Subcutaneous abdominal adipose tissue (tissue), 5 donors: ENCODE measurements at regions not wholly inside any gene's neighbourhood (a gene's known extent, or its start where the extent isn't known, plus 50 kb on each side); places are given as distances from the start of the nearest gene placed in this dataset.

ENCODE experiments used
- H3K27ac ChIP-seq: one replicate; pipeline ENCODE4 v1.7.0; 2013; ENCODE audit warnings: low read depth, mild to moderate bottlenecking, inconsistent platforms, low read length, moderate library complexity
- H3K27me3 ChIP-seq, 5 donors: one replicate each; pipeline ENCODE4 v1.7.0; 2013; ENCODE audit warnings: low read length in 5 of 5, inconsistent platforms in 1 of 5; ENCODE audit not compliant: control insufficient read depth in 5 of 5, insufficient read depth in 4 of 5
- H3K36me3 ChIP-seq, 5 donors: one replicate each; pipeline ENCODE4 v1.7.0; 2013; ENCODE audit warnings: low read length in 5 of 5; ENCODE audit not compliant: control insufficient read depth in 5 of 5, insufficient read depth in 5 of 5
- H3K4me1 ChIP-seq, 5 donors: one replicate each; pipeline ENCODE4 v1.7.0; 2013; ENCODE audit warnings: low read length in 5 of 5, mild to moderate bottlenecking in 3 of 5, moderate library complexity in 1 of 5; ENCODE audit not compliant: control insufficient read depth in 5 of 5, insufficient read depth in 5 of 5
- H3K4me3 ChIP-seq, 5 donors: one replicate each; pipeline ENCODE4 v1.7.0; 2013; ENCODE audit warnings: low read length in 5 of 5, low read depth in 1 of 5
- H3K9ac ChIP-seq, 5 donors: one replicate each; pipeline ENCODE4 v1.7.0; 2013; ENCODE audit warnings: low read length in 5 of 5, mild to moderate bottlenecking in 4 of 5, moderate library complexity in 3 of 5
- H3K9me3 ChIP-seq, 5 donors: one replicate each; pipeline ENCODE4 v1.7.0; 2013; ENCODE audit warnings: low read length in 5 of 5; ENCODE audit not compliant: control insufficient read depth in 5 of 5
- donor health status: healthy.
- donor health status: healthy.
- donor health status: healthy.
- donor health status: healthy.
- donor health status: healthy.

- Histone ChIP-seq H3K36me3 (no peaks in the 10 kb centered on the region), H3K9ac (no peak overlapping the region), H3K4me3 (no peak overlapping the region), H3K9me3 (no peaks in the 10 kb centered on the region), H3K4me1 (peaks cover 0 to 50% (median 4%) of the 10 kb centered on the region in 5 donors), H3K27me3 (no peaks in the 10 kb centered on the region), H3K27ac (no peak overlapping the region)
Measured at GRCh38 chr13:24073657-24074056, 86.9 kb upstream of the SPATA13 start.

DNA sequence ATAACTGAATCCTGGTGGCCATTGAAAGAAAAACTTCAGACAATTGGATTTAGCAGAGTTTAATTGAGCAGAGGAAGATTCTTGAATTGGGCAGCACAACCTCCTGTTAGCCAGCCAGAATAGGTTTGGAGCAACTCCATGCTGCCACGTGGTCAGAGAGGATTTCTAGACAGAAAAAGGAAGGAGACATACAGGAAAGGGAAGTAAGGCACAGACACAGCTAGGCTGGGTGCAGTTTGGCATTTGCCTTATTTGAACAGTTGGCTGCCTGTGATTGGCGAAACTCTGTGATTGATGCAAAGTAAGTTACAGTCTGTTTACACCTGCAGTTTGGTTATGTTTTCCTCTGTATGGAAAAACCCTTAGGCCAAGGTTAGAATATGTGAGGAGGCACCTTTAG is 85.8 kb upstream of the SPATA13 start:
- Histone ChIP-seq H3K9ac (no peak overlapping the region), H3K9me3 (no peaks in the 10 kb centered on the region), H3K36me3 (no peaks in the 10 kb centered on the region), H3K27ac (no peak overlapping the region), H3K4me3 (no peak overlapping the region), H3K4me1 (peaks cover 0 to 50% (median 4%) of the 10 kb centered on the region in 5 donors), H3K27me3 (no peaks in the 10 kb centered on the region)

DNA sequence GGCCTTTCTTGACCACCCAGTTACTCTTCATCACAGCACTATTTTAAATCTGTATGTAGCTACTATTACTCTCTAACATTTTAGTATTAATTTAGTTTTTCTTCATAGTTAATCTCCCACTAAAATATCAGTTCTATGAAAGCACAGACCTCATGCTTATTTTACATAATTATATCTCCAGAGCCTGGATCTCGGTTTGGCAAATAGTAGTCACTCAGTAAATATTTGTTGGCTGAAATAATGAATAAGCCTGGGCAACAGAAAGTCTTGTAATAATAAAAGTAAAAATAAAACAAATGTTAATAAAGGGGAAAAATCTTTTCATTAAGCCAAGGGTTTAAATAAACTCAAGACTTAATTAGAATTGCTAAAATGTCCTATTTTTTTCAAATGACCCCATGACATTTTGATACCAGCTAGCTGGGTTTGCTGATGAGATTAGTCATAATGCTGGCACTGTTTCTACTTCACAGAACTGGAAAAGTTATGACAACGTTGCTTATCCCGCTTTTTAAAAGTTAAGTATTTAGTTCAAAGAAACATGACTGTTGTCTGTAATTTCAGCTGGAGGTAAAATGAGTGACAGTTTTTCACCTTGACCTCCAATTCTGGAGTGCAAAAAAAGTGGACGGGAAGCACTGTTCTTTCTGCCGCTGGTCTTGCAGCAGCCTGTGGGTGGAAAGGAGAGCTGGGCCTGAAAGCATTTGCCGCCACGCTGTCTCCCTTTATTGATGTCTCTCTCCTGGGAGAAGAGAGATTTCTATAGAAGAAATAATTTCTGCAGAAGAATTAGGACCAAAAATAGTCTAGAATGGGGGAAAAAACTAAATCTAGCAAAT is 85.2 kb upstream of the SPATA13 start:
- H3K27ac ChIP-seq = no peak overlapping the region

DNA sequence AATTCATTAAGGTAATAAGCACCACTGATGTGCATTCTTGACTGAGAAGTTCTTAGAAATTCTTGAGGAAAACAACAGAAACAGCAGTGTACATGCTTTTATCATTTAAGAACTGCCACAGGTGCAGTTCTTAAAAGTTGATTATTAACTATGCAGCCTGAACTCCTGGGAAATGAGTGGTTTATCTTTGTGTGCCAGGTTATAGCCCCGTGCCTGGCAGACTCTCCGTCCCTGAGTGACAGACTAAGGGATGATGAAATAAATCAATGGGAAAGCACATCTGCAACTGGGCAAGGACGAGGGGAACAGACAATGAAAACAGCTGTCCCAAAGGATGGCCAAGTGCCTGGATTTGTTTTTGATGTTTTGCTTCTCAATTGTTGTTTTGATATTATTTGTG is 84.4 kb upstream of the SPATA13 start:
- Histone ChIP-seq H3K9me3 (no peaks in the 10 kb centered on the region), H3K4me1 (peaks cover 0 to 44% (median 4%) of the 10 kb centered on the region in 5 donors), H3K27ac (no peak overlapping the region), H3K36me3 (no peaks in the 10 kb centered on the region), H3K27me3 (no peaks in the 10 kb centered on the region), H3K9ac (no peak overlapping the region), H3K4me3 (peak overlapping the region in 1 of 5 donors; percentile 30)

More for the DNA sequence above, 85.2 kb upstream of the SPATA13 start:
- H3K9me3 ChIP-seq = no peaks in the 10 kb centered on the region
- H3K36me3 ChIP-seq = no peaks in the 10 kb centered on the region
- H3K27me3 ChIP-seq = no peaks in the 10 kb centered on the region
- H3K4me1 ChIP-seq = peaks cover 0 to 50% (median 4%) of the 10 kb centered on the region in 5 donors
- H3K4me3 ChIP-seq = no peak overlapping the region
- no peak overlapping the region for H3K9ac ChIP-seq

- Histone ChIP-seq H3K27me3 (no peaks in the 10 kb centered on the region), H3K4me3 (peak overlapping the region in 1 of 5 donors; percentile 30), H3K9ac (no peak overlapping the region), H3K9me3 (no peaks in the 10 kb centered on the region), H3K27ac (no peak overlapping the region), H3K4me1 (peaks cover 0 to 39% (median 4%) of the 10 kb centered on the region in 5 donors), H3K36me3 (no peaks in the 10 kb centered on the region)
Measured at GRCh38 chr13:24076636-24077035, 83.9 kb upstream of the SPATA13 start.

DNA sequence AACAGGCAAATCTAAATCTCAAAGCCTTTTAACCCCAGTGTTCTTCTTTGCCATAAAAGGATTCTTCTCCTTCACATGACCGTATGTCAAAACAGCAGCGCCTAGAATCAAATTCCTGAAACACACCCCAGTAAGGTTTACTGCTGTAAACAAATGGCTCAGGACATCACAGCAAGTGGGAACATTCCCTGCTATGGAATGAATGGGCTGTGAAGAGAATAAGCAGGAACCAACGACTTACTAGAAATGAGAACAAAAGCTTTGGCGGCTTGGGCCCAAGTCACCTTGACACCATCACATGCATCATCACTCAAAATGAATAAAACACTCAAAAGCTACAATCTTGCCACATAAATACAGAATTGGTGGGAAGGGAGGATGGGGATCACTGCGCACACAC is 80.4 kb upstream of the SPATA13 start:
- H3K27me3 ChIP-seq = peaks cover 0 to 2% (median 0%) of the 10 kb centered on the region in 5 donors
- H3K27ac ChIP-seq = no peak overlapping the region
- H3K4me1 ChIP-seq = peaks cover 0 to 15% (median 0%) of the 10 kb centered on the region in 5 donors
- no peaks in the 10 kb centered on the region for H3K36me3 ChIP-seq
- H3K4me3 ChIP-seq = no peak overlapping the region
- H3K9me3 ChIP-seq = no peaks in the 10 kb centered on the region
- no peak overlapping the region for H3K9ac ChIP-seq

DNA sequence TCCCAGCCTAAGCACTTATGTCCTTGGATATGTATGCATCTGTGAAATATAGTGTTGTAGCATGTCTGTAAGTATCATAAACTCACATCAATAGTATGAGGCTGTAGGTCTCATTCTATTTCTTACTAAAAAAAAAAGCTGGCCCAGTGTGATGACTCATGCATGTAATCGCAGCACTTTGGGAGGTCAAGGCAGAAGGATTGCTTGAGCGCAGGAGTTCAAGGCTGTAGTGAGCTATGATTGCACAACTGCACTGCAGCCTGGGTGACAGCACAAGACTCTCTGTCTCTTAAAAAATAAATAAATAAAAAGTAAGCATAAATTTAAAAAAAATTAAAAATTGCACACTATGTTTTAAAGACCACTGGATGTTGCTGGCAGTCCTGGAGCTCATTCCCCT is 79.1 kb upstream of the SPATA13 start:
- Histone ChIP-seq H3K36me3 (no peaks in the 10 kb centered on the region), H3K27me3 (peaks cover 0 to 4% (median 0%) of the 10 kb centered on the region in 5 donors), H3K4me3 (no peak overlapping the region), H3K27ac (no peak overlapping the region), H3K9me3 (no peaks in the 10 kb centered on the region), H3K4me1 (peaks cover 0 to 4% (median 0%) of the 10 kb centered on the region in 5 donors), H3K9ac (no peak overlapping the region)

GRCh38 chr13:24083141-24083540 is 77.4 kb upstream of the SPATA13 start:
- Histone ChIP-seq H3K27ac (no peak overlapping the region), H3K27me3 (peaks cover 0 to 4% (median 0%) of the 10 kb centered on the region in 5 donors), H3K9ac (no peak overlapping the region), H3K36me3 (no peaks in the 10 kb centered on the region), H3K4me1 (peaks cover 0 to 11% (median 4%) of the 10 kb centered on the region in 5 donors), H3K9me3 (no peaks in the 10 kb centered on the region), H3K4me3 (no peak overlapping the region)

GRCh38 chr13:24083722-24084421 is 76.6 kb upstream of the SPATA13 start:
- H3K9ac ChIP-seq = no peak overlapping the region
- H3K27ac ChIP-seq = no peak overlapping the region
- no peak overlapping the region for H3K4me3 ChIP-seq
- no peaks in the 10 kb centered on the region for H3K36me3 ChIP-seq
- H3K27me3 ChIP-seq = peaks cover 0 to 4% (median 0%) of the 10 kb centered on the region in 5 donors
- peaks cover 0 to 12% (median 4%) of the 10 kb centered on the region in 5 donors for H3K4me1 ChIP-seq
- no peaks in the 10 kb centered on the region for H3K9me3 ChIP-seq

GRCh38 chr13:24085662-24086061 is 74.9 kb upstream of the SPATA13 start:
- H3K9ac ChIP-seq = no peak overlapping the region
- H3K4me3 ChIP-seq = no peak overlapping the region
- H3K4me1 ChIP-seq = peaks cover 0 to 12% (median 4%) of the 10 kb centered on the region in 5 donors
- H3K27ac ChIP-seq = no peak overlapping the region
- no peaks in the 10 kb centered on the region for H3K36me3 ChIP-seq
- no peaks in the 10 kb centered on the region for H3K9me3 ChIP-seq
- H3K27me3 ChIP-seq = peaks cover 0 to 4% (median 0%) of the 10 kb centered on the region in 5 donors
